HG03108 (cell line): ENCODE measurements at regions not wholly inside any gene's neighbourhood (a gene's known extent, or its start where the extent isn't known, plus 50 kb on each side); places are given as distances from the start of the nearest gene placed in this dataset.
"Not testable (repeated sequence)": the region's sequence is repeated elsewhere in the genome, so short reads cannot be mapped to it uniquely, and the experiment has no call there.

Experiments used
- ATAC-seq: cut with Tn5 transposase; IDR thresholded peaks from one replicate; pipeline ENCODE4 v1.9.1; 2021; ENCODE audit warnings: moderate library complexity; ENCODE audit not compliant: unreplicated experiment

- not testable (repeated sequence) for ATAC-seq
Observed at GRCh38 chr2:91568391-91569338, 2877.2 kb downstream of the RPIA start.

DNA sequence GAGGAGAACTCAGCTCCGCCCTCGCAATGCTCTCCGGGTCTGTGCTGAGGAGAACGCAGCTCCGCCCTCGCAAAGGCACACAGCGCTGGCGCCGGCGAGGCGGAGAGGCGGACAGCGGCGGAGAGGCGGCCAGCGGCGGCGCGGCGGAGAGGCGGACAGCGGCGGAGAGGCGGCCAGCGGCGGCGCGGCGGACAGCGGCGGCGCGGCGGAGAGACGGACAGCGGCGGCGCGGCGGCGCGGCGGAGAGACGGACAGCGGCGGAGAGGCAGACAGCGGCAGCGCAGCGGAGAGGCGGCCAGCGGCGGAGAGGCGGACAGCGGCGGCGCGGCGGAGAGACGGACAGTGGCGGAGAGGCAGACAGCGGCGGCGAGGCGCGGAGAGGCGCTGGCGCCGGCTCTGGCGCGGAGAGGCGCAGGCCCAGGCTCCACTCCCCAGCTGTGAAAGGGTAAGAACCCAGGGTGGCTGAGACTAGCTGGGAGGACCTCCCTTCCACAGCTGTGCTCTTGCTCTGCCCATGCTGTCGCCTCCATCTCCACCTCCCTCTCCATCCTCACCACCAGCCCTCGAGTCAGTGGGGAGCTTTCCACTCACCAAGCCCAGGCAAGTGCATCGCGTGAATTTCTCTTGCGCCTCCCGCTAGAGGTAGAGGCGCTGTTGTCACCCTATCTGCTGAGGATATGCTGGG, 2879.9 kb downstream of the RPIA start:
- ATAC-seq: not testable (repeated sequence)

- not testable (repeated sequence) for ATAC-seq
Observed at GRCh38 chr2:91573018-91573417, 2881.5 kb downstream of the RPIA start.

- not testable (repeated sequence) for ATAC-seq
Observed at GRCh38 chr2:91573755-91574154, 2882.3 kb downstream of the RPIA start.

GRCh38 chr2:91574255-91574654, 2882.8 kb downstream of the RPIA start:
- ATAC-seq: not testable (repeated sequence)

GRCh38 chr2:91575701-91576100, 2884.2 kb downstream of the RPIA start:
- ATAC-seq: not testable (repeated sequence)

GRCh38 chr2:91577406-91577805, 2885.9 kb downstream of the RPIA start:
- ATAC-seq: not testable (repeated sequence)

- ATAC-seq: not testable (repeated sequence)
Observed at GRCh38 chr2:91578678-91579077, 2887.2 kb downstream of the RPIA start.

DNA sequence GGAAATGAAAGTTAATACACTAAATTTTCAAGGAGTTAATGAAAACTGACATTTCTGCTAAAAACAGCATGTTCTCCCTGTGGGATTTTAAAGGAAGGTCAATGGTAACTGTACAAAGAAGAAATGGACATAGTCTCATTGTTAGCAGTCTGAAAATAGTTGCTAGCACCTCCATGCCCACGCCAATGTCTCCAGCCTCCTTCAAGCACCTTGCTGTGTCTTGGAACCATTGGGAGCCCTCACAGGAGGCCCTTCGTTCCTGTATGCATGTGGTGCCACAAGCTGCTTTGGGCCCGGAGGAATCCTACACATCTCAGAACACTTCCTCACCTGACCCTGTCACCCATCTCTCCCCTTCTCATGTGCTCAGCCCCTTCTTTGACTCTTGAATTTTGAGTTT, 2888.1 kb downstream of the RPIA start:
- ATAC-seq: not testable (repeated sequence)

DNA sequence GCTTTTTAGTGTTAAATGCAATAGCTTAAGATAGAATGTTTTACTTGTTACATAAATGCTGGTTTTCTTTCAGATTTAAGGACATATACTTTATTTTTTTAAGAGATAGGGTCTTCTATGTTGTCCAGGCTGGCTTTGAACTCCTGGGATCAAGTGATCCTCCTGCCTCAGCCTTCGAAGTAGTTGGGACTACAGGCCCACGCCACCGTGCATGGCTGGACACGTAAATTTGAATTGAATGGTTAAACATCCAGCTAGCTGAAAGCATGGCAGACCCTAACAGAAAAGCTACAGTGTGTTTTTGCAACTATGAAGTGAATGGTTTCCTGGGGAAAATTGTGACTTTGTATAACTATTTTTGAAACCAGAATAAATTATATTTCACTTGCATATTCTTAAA, 2888.6 kb downstream of the RPIA start:
- not testable (repeated sequence) for ATAC-seq

DNA sequence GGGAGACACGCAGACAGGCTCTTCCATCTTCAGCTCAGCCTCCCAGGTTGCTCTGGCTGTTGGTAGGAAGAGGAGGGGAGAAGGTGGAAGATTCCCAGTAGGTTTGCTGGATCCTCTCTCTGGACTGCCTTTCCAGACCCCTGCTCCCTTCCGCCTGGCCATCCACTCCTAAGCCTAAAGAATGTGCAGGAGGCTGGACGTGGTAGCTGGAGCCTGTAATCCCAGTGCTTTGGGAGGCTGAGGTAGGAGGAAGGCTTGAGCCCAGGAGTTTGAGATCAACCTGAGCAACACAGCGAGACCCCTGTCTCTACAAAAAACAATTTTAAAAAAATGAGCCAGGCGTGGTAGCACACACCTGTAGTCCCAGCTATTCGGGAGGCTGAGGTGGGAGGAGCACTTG, 2895.6 kb downstream of the RPIA start:
- ATAC-seq: not testable (repeated sequence)

- ATAC-seq: not testable (repeated sequence)
Observed at GRCh38 chr2:91587908-91588535, 2896.5 kb downstream of the RPIA start.

- ATAC-seq: not testable (repeated sequence)
Observed at GRCh38 chr2:91588782-91589223, 2897.3 kb downstream of the RPIA start.

DNA sequence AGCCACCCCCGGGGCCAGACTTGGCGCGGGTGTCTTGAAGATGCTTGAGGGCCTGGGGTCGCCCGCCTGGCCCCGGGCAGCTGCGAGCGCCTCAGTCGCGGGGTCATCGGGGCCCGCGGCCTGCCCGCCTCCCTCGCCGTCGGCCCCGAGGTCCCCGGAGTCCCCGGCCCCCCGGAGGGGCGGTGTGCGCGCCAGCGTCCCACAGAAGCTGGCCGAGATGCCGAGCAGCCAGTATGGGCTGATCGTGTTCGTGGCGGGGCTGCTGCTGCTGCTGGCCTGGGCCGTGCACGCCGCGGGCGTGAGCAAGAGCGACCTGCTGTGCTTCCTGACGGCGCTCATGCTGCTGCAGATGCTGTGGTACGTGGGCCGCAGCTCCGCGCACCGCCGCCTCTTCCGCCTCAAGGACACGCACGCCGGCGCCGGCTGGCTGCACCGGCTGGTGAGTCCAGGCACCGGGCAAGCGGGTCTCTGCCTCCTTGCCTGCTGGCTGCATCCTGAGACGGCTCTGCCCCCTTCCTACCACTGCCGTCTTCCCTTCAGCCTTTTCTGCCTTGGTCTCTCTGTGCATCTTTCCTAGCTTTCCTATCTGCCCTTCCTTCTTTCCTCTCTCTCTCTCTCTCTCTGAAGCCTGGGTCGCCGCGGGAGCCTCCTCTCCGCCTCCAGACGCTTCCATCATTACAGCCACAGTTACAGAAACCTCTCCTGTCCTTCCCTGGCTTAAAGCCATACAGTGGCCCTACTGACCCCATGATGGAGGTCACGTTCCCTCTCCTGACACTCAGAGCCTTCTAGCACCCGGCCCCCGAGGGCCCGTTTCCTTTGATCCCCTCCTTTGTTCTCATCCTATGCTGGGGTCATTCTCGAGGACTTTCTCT, 2898.2 kb downstream of the RPIA start:
- not testable (repeated sequence) for ATAC-seq

GRCh38 chr2:91590381-91590780, 2898.9 kb downstream of the RPIA start:
- ATAC-seq: not testable (repeated sequence)

DNA sequence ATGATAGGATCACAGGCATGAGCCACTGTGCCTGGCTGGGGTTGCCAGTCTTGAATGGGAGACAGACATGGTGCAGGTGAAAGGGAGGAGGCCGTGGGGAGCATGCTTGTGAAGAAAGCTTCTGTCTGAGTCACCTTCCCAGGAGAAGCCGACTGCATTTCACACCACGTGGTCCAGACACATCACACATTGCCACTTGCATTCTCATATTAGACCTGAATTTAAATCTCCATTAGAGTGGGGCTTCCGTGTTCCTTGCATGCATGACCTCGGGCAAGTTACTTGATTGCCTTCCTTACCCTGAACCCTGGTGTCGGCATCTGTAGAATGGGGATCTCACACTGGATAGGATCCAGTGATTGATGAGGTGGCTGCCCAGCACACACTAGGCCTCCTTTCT, 2899.6 kb downstream of the RPIA start:
- not testable (repeated sequence) for ATAC-seq

DNA sequence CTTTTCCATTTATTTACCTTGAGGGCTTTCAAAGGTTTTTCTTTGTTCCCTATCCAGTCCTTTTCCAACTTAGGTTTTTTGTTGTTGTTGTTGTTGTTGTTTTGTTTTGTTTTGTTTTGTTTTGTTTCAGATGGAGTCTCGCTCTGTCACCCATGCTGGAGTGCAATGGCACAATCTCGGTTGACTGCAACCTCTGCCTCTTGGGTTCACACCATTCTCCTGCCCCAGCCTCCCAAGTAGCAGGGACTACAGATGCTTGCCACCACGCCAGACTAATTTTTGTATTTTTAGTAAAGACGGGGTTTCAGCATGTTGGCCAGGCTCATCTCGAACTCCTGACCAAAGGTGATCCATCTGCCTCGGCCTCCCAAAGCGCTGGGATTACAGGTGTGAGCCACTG, 2906.0 kb downstream of the RPIA start:
- not testable (repeated sequence) for ATAC-seq

DNA sequence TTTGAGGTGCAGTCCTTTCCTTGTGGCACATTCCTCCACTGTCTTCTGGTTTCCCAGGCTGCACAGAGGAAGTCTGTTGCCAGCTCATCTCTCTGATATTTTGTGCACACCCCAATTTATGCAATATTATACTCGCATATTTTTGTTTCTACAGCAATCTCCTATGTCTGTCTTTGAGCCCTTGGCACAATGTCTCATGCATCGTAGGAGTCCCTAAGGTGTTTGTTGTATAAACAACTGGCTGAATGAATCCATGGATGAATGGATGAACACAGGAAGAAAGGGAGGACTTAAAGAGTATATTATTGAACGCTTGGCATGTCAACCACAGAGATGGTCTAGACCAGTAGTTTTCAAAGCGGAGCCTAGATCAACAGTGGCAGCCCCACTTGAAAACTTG, 2907.0 kb downstream of the RPIA start:
- ATAC-seq: not testable (repeated sequence)

GRCh38 chr2:91599000-91599399, 2907.5 kb downstream of the RPIA start:
- ATAC-seq: not testable (repeated sequence)

- not testable (repeated sequence) for ATAC-seq
Observed at GRCh38 chr2:91602860-91603259, 2911.4 kb downstream of the RPIA start.
